Neural cell (in vitro differentiated cells): ENCODE measurements at regions not wholly inside any gene's neighbourhood (a gene's known extent, or its start where the extent isn't known, plus 50 kb on each side); places are given as distances from the start of the nearest gene placed in this dataset.

Experiments
- EZH2 ChIP-seq: fragments of 200-600, 300-800 bp; shearing (Covaris generic), sonication (generic); IDR thresholded peaks from 2 replicates; pipeline ENCODE4 v1.6.1; 2014; ENCODE audit warnings: antibody characterized with exemption, low read length, borderline replicate concordance, mild to moderate bottlenecking; ENCODE audit not compliant: insufficient read depth, poor library complexity, severe bottlenecking
- TF ChIP-seq, protein P1 (sequence below): fragments of 450-650 bp; IDR thresholded peaks from 2 replicates; pipeline ENCODE4 v1.5.1; 2014; ENCODE audit warnings: antibody characterized with exemption, mild to moderate bottlenecking, moderate library complexity; ENCODE audit not compliant: poor library complexity, severe bottlenecking
- TF ChIP-seq, protein P2 (sequence below): IDR thresholded peaks from 2 replicates; pipeline ENCODE4 v1.6.1; 2012; ENCODE audit warnings: borderline replicate concordance

DNA sequence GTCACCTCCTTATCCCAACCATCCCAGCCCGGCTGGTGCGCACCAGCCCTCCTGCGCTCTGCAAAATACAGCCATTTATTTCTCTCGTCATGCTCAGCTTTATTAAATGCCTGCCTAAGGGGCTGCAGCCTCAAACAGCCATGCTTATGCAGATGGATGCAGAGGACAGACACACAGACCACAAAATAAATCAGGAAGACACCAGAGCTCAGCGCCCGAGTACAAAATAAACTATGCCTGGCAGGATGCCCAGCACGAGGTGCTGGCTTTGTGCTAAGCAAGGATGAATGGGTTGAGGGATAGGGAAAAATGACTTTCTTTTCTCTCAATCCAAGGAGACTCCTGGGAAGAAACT, 70.5 kb downstream of the RPUSD4 start:
- TF ChIP-seq, protein P1, sequence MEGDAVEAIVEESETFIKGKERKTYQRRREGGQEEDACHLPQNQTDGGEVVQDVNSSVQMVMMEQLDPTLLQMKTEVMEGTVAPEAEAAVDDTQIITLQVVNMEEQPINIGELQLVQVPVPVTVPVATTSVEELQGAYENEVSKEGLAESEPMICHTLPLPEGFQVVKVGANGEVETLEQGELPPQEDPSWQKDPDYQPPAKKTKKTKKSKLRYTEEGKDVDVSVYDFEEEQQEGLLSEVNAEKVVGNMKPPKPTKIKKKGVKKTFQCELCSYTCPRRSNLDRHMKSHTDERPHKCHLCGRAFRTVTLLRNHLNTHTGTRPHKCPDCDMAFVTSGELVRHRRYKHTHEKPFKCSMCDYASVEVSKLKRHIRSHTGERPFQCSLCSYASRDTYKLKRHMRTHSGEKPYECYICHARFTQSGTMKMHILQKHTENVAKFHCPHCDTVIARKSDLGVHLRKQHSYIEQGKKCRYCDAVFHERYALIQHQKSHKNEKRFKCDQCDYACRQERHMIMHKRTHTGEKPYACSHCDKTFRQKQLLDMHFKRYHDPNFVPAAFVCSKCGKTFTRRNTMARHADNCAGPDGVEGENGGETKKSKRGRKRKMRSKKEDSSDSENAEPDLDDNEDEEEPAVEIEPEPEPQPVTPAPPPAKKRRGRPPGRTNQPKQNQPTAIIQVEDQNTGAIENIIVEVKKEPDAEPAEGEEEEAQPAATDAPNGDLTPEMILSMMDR, result no peak
- no peak for TF ChIP-seq EZH2
- TF ChIP-seq, protein P2, sequence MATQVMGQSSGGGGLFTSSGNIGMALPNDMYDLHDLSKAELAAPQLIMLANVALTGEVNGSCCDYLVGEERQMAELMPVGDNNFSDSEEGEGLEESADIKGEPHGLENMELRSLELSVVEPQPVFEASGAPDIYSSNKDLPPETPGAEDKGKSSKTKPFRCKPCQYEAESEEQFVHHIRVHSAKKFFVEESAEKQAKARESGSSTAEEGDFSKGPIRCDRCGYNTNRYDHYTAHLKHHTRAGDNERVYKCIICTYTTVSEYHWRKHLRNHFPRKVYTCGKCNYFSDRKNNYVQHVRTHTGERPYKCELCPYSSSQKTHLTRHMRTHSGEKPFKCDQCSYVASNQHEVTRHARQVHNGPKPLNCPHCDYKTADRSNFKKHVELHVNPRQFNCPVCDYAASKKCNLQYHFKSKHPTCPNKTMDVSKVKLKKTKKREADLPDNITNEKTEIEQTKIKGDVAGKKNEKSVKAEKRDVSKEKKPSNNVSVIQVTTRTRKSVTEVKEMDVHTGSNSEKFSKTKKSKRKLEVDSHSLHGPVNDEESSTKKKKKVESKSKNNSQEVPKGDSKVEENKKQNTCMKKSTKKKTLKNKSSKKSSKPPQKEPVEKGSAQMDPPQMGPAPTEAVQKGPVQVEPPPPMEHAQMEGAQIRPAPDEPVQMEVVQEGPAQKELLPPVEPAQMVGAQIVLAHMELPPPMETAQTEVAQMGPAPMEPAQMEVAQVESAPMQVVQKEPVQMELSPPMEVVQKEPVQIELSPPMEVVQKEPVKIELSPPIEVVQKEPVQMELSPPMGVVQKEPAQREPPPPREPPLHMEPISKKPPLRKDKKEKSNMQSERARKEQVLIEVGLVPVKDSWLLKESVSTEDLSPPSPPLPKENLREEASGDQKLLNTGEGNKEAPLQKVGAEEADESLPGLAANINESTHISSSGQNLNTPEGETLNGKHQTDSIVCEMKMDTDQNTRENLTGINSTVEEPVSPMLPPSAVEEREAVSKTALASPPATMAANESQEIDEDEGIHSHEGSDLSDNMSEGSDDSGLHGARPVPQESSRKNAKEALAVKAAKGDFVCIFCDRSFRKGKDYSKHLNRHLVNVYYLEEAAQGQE, result no peak
